AG10803 (cell line): ENCODE measurements at regions not wholly inside any gene's neighbourhood (a gene's known extent, or its start where the extent isn't known, plus 50 kb on each side); places are given as distances from the start of the nearest gene placed in this dataset.
A peak's percentile ranks its signal among the peaks of the same experiment; 100 is the strongest.

Experiments used
- DNase-seq: peaks from one replicate; pipeline ENCODE4 v3.0.0; 2010; ENCODE audit warnings: low read depth
- H3K4me3 ChIP-seq: 2 replicates; pipeline ENCODE4 v1.5.1; 2011; ENCODE audit warnings: mild to moderate bottlenecking, low read length, control low read depth
- CTCF ChIP-seq: conservative IDR thresholded peaks from 2 replicates; pipeline ENCODE4 v1.5.1; 2011; ENCODE audit warnings: mild to moderate bottlenecking, low read length, control low read depth, inconsistent platforms

DNA sequence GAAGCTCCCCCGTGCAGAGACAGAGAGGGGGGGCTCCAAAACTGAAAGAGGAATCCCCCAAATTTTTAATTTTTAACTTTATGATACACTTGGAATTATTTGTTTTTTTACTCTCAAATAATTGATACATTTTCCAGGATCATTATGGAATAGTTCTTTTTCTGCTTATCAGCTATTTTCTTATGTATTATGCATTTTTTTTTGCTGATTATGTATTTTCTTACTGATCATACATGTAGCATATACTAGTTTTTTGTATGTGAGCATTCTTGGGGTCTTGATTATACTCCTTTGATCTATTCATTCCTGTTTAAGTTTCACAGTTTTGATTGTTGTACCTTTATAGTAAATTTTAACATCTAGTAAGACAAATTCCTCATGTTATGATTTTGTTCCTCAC lies 55.5 kb upstream of the LDHB start:
- TF ChIP-seq CTCF: no peak
- no peak for DNase-seq
- no peak overlapping the region for H3K4me3 ChIP-seq

- no peak for TF ChIP-seq CTCF
- DNase-seq: peak; percentile 49
- no peak overlapping the region for H3K4me3 ChIP-seq
Measured at GRCh38 chr12:21710958-21711775, 53.5 kb upstream of the LDHB start.
